ENCODE measurements at regions not wholly inside any gene's neighbourhood (a gene's known extent, or its start where the extent isn't known, plus 50 kb on each side); places are given as distances from the start of the nearest gene placed in this dataset.

DNA sequence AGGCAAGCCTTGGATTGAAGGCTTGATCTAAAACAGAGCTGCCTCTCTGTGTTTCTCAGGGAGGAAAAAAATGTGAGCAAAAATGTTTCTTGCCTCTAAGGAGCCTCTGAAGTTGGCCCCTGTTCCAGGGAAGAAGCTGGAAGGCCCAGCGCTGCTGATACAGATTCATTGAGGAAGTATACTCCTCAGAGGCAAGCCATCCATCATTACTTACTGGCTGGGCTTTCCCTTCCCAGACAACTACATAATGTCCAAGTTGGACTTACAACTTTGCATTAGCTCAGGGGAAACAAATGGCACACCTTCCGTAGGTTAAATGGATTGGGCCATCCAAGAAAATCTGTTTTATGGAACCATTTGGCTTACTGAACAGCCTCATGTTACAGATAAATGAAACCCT is 263.7 kb upstream of the SEL1L start:
- Histone ChIP-seq H3K4me3 (no peak overlapping the region), H3K27me3 (no peaks in the 10 kb centered on the region), H3K9me3 (no peaks in the 10 kb centered on the region), H3K27ac (no peak overlapping the region), H3K4me1 (no peaks in the 10 kb centered on the region), H3K36me3 (no peaks in the 10 kb centered on the region)
- 64 to 76% (median 70%) methylated on average over 2 of the region's 2 CpGs for WGBS, 4 donors
- TF ChIP-seq, protein P1, sequence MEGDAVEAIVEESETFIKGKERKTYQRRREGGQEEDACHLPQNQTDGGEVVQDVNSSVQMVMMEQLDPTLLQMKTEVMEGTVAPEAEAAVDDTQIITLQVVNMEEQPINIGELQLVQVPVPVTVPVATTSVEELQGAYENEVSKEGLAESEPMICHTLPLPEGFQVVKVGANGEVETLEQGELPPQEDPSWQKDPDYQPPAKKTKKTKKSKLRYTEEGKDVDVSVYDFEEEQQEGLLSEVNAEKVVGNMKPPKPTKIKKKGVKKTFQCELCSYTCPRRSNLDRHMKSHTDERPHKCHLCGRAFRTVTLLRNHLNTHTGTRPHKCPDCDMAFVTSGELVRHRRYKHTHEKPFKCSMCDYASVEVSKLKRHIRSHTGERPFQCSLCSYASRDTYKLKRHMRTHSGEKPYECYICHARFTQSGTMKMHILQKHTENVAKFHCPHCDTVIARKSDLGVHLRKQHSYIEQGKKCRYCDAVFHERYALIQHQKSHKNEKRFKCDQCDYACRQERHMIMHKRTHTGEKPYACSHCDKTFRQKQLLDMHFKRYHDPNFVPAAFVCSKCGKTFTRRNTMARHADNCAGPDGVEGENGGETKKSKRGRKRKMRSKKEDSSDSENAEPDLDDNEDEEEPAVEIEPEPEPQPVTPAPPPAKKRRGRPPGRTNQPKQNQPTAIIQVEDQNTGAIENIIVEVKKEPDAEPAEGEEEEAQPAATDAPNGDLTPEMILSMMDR (IDR thresholded peaks at IDR 0.05): no peak
- no peak for TF ChIP-seq POLR2A (IDR thresholded peaks at IDR 0.05)
- DNase-seq: no peak
- intact Hi-C loops (cut with DNase I): no loop called here
- ATAC-seq: no peak

DNA sequence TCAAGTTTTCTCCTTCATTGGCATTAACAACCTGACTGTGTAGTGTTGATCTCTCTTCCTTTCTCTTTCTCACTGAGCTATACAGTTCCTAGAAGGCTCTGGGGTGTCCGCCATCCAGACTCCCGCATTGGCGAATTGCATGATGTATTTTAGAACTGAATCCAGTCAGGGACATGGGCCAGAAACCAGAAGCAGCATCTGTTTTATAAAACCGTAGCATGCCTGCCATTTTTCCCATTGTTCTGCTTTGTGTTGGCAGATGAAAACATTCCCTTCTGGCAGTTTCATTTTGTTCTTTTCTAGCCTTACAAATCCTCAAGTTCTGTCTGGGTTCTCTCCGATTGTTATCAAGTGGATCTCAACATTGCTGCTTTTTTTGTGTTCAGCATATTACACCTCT is 268.3 kb upstream of the SEL1L start:
- DNase-seq: peak in 1 of 5 donors; percentile 6
- Histone ChIP-seq H3K4me1 (no peaks in the 10 kb centered on the region), H3K27me3 (no peaks in the 10 kb centered on the region), H3K27ac (no peak overlapping the region), H3K36me3 (no peaks in the 10 kb centered on the region), H3K4me3 (no peak overlapping the region), H3K9me3 (no peaks in the 10 kb centered on the region)
- no peak for ATAC-seq
- 54 to 64% (median 60%) methylated on average over 5 of the region's 5 CpGs for WGBS, 4 donors
- TF ChIP-seq POLR2A (IDR thresholded peaks at IDR 0.05): no peak
- TF ChIP-seq, protein P1 (IDR thresholded peaks at IDR 0.05): no peak
- intact Hi-C loops (cut with DNase I): no loop called here

DNA sequence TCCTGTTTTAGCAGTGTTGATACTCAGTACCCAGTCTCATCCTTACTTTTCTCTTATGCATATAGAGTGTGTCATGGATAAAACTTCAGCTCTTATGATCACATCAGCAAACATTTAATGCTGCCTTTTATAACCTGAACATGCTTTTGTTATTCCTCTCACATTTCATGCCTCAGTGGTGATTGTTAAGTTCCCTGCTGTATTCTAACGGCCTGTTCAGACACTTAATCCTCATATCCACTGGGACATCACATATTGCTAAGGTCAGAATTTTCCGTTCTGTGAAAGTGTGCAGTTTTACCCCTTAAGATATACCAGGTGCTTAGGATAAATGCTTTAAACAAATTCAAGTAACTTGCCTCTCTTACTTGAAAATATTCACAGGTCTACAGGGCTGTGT is 268.7 kb upstream of the SEL1L start:
- H3K4me1 ChIP-seq: no peaks in the 10 kb centered on the region
- no peak overlapping the region for H3K27ac ChIP-seq
- DNase-seq: no peak
- no peak for ATAC-seq
- H3K4me3 ChIP-seq: no peak overlapping the region
- intact Hi-C loops (cut with DNase I): no loop called here
- no peaks in the 10 kb centered on the region for H3K36me3 ChIP-seq
- no peaks in the 10 kb centered on the region for H3K9me3 ChIP-seq
- TF ChIP-seq POLR2A (IDR thresholded peaks at IDR 0.05): no peak
- TF ChIP-seq, protein P1 (IDR thresholded peaks at IDR 0.05): no peak
- 55 to 61% (median 59%) methylated on average over 2 of the region's 2 CpGs for WGBS, 4 donors
- no peaks in the 10 kb centered on the region for H3K27me3 ChIP-seq

DNA sequence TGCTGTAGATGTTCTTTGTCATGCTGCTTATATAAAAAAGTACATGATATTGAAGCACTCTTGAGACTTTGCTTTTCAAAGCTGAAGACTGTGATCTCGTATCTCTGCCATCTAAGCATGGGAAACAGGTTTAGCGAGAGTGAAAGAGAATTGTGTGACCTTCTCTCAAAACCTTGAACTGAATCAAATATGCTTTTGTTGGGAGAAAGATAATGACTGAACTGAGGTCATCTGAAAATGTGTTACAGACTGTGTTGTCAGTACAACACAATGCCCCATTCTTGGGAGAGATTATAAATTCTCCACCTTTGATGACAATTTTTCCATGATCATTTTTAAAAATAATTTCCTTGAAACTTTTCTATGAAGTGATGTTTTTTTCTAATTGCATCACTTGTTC is 272.1 kb upstream of the SEL1L start:
- Histone ChIP-seq H3K9me3 (no peaks in the 10 kb centered on the region), H3K36me3 (no peaks in the 10 kb centered on the region), H3K27me3 (no peaks in the 10 kb centered on the region), H3K27ac (no peak overlapping the region), H3K4me3 (no peak overlapping the region), H3K4me1 (no peaks in the 10 kb centered on the region)
- no peak for ATAC-seq
- 54 to 70% (median 56%) methylated on average over 2 of the region's 2 CpGs for WGBS, 4 donors
- TF ChIP-seq, protein P1 (IDR thresholded peaks at IDR 0.05): no peak
- TF ChIP-seq POLR2A (IDR thresholded peaks at IDR 0.05): no peak
- intact Hi-C loops (cut with DNase I): no loop called here
- no peak for DNase-seq
